Osteocyte (in vitro differentiated cells): ENCODE measurements at regions not wholly inside any gene's neighbourhood (a gene's known extent, or its start where the extent isn't known, plus 50 kb on each side); places are given as distances from the start of the nearest gene placed in this dataset.
A peak's percentile ranks its signal among the peaks of the same experiment; 100 is the strongest.

Experiments used
- DNase-seq: peaks from one replicate; pipeline ENCODE4 v3.0.0; 2021; ENCODE audit warnings: mixed read lengths; ENCODE audit not compliant: unreplicated experiment; ENCODE audit errors: extremely low spot score
- H3K27ac Mint-ChIP-seq: one replicate; pipeline ENCODE4 v1.8.0; 2021; ENCODE audit warnings: mild to moderate bottlenecking, mixed read lengths; ENCODE audit not compliant: unreplicated experiment
- H3K27me3 Mint-ChIP-seq: one replicate; pipeline ENCODE4 v1.8.0; 2021; ENCODE audit warnings: mixed read lengths; ENCODE audit not compliant: unreplicated experiment
- H3K36me3 Mint-ChIP-seq: one replicate; pipeline ENCODE4 v1.8.0; 2021; ENCODE audit warnings: mixed read lengths; ENCODE audit not compliant: unreplicated experiment
- H3K4me1 Mint-ChIP-seq: one replicate; pipeline ENCODE4 v1.8.0; 2021; ENCODE audit warnings: mixed read lengths; ENCODE audit not compliant: unreplicated experiment
- H3K4me3 Mint-ChIP-seq: one replicate; pipeline ENCODE4 v1.8.0; 2021; ENCODE audit warnings: mild to moderate bottlenecking, moderate library complexity, mixed read lengths; ENCODE audit not compliant: unreplicated experiment
- H3K9me3 Mint-ChIP-seq: one replicate; pipeline ENCODE4 v1.8.0; 2021; ENCODE audit warnings: mixed read lengths; ENCODE audit not compliant: unreplicated experiment
- CTCF ChIP-seq: fragments of 200-600 bp; sonication (generic); IDR thresholded peaks from 2 replicates; pipeline ENCODE4 v1.5.0; 2021; ENCODE audit warnings: antibody characterized with exemption, mild to moderate bottlenecking, moderate library complexity

GRCh38 chr2:12514168-12514567 lies 202.6 kb upstream of the TRIB2 start:
- peaks cover 27% of the 10 kb centered on the region for H3K4me1 Mint-ChIP-seq
- peaks cover 12% of the 10 kb centered on the region for H3K9me3 Mint-ChIP-seq
- DNase-seq, result no peak
- H3K36me3 Mint-ChIP-seq, result no peaks in the 10 kb centered on the region
- H3K27ac Mint-ChIP-seq, result no peak overlapping the region
- TF ChIP-seq CTCF, result no peak
- H3K4me3 Mint-ChIP-seq, result no peak overlapping the region
- no peaks in the 10 kb centered on the region for H3K27me3 Mint-ChIP-seq

GRCh38 chr2:12514631-12515437 lies 201.9 kb upstream of the TRIB2 start:
- H3K27ac Mint-ChIP-seq, result no peak overlapping the region
- H3K36me3 Mint-ChIP-seq, result no peaks in the 10 kb centered on the region
- no peak overlapping the region for H3K4me3 Mint-ChIP-seq
- H3K27me3 Mint-ChIP-seq, result no peaks in the 10 kb centered on the region
- no peak for DNase-seq
- no peak for TF ChIP-seq CTCF
- H3K4me1 Mint-ChIP-seq, result peaks cover 27% of the 10 kb centered on the region
- peaks cover 7% of the 10 kb centered on the region for H3K9me3 Mint-ChIP-seq

- H3K27me3 Mint-ChIP-seq, result no peaks in the 10 kb centered on the region
- TF ChIP-seq CTCF, result no peak
- H3K27ac Mint-ChIP-seq, result no peak overlapping the region
- H3K4me3 Mint-ChIP-seq, result no peak overlapping the region
- no peak for DNase-seq
- no peaks in the 10 kb centered on the region for H3K9me3 Mint-ChIP-seq
- peaks cover 27% of the 10 kb centered on the region for H3K4me1 Mint-ChIP-seq
- H3K36me3 Mint-ChIP-seq, result no peaks in the 10 kb centered on the region
Observed at GRCh38 chr2:12515871-12516270, 200.9 kb upstream of the TRIB2 start.

- Mint-ChIP-seq H3K4me1 (peaks cover 63% of the 10 kb centered on the region), H3K4me3 (no peak overlapping the region), H3K27ac (peak overlapping the region; percentile 97), H3K9me3 (no peaks in the 10 kb centered on the region), H3K36me3 (no peaks in the 10 kb centered on the region), H3K27me3 (no peaks in the 10 kb centered on the region)
- no peak for DNase-seq
- no peak for TF ChIP-seq CTCF
Observed at GRCh38 chr2:12533337-12534005, 183.3 kb upstream of the TRIB2 start.

GRCh38 chr2:12534646-12535263 lies 182.0 kb upstream of the TRIB2 start:
- no peak for TF ChIP-seq CTCF
- Mint-ChIP-seq H3K27ac (peak overlapping the region; percentile 97), H3K4me1 (peaks cover 67% of the 10 kb centered on the region), H3K27me3 (no peaks in the 10 kb centered on the region), H3K36me3 (no peaks in the 10 kb centered on the region), H3K4me3 (peak overlapping the region; percentile 37), H3K9me3 (no peaks in the 10 kb centered on the region)
- DNase-seq, result no peak
